ENCODE measurements at regions not wholly inside any gene's neighbourhood (a gene's known extent, or its start where the extent isn't known, plus 50 kb on each side); places are given as distances from the start of the nearest gene placed in this dataset.

DNA sequence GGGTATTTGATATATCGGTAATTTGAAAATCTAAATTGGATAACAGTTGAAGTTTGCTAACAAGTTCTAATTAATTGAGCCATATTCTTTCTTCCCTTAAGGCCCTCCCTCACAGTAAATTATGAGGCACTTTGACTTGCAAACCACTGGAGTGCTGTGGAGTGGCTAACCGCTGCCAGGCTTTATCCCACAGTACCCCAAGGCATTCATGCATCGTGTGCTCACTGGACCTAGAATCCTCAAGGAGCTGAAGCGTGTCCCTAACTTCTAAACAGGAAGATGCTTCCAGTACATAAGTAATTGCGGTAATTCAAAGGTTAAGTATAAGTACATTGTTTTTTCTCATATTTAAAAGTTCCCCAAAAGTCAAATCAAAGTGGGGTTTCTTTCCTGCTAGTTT is 499.9 kb downstream of the TFAP2A start:
- Histone ChIP-seq H3K27ac (ENCODE audit: low read depth, low read length) (no peak overlapping the region), H3K9me3 (ENCODE audit: insufficient read depth, low read depth, low read length) (no peaks in the 10 kb centered on the region), H3K4me2 (ENCODE audit: low read length) (no peak overlapping the region), H2AFZ (ENCODE audit: low read depth, low read length) (no peak overlapping the region), H3K9ac (ENCODE audit: low read length) (no peak overlapping the region), H4K20me1 (ENCODE audit: insufficient read depth, low read length) (no peaks in the 10 kb centered on the region), H3K4me3 (ENCODE audit: insufficient read depth, low read depth, low read length) (no peak overlapping the region), H3K4me1 (ENCODE audit: insufficient read depth, low read length) (no peaks in the 10 kb centered on the region), H3K79me2 (ENCODE audit: insufficient read depth, low read length) (no peaks in the 10 kb centered on the region), H3K27me3 (ENCODE audit: insufficient read depth, low read length) (no peaks in the 10 kb centered on the region), H3K36me3 (ENCODE audit: insufficient read depth, low read length) (no peaks in the 10 kb centered on the region)
- no peaks in the 10 kb centered on the region for H3K36me3 Mint-ChIP-seq (ENCODE audit: low read depth, unreplicated experiment)
- no peak overlapping the region for H3K4me3 Mint-ChIP-seq (ENCODE audit: unreplicated experiment)
- DNase-seq (ENCODE audit: low read depth) (no peak), FAIRE-seq (no peak)
- H3K9me3 Mint-ChIP-seq (ENCODE audit: unreplicated experiment): no peaks in the 10 kb centered on the region
- TF ChIP-seq, protein P1, sequence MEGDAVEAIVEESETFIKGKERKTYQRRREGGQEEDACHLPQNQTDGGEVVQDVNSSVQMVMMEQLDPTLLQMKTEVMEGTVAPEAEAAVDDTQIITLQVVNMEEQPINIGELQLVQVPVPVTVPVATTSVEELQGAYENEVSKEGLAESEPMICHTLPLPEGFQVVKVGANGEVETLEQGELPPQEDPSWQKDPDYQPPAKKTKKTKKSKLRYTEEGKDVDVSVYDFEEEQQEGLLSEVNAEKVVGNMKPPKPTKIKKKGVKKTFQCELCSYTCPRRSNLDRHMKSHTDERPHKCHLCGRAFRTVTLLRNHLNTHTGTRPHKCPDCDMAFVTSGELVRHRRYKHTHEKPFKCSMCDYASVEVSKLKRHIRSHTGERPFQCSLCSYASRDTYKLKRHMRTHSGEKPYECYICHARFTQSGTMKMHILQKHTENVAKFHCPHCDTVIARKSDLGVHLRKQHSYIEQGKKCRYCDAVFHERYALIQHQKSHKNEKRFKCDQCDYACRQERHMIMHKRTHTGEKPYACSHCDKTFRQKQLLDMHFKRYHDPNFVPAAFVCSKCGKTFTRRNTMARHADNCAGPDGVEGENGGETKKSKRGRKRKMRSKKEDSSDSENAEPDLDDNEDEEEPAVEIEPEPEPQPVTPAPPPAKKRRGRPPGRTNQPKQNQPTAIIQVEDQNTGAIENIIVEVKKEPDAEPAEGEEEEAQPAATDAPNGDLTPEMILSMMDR (IDR thresholded peaks at IDR 0.05; ENCODE audit: insufficient read depth, low read depth, low read length): no peak
- no peak overlapping the region for H3K27ac Mint-ChIP-seq (ENCODE audit: unreplicated experiment)
- peaks cover 2% of the 10 kb centered on the region for H3K27me3 Mint-ChIP-seq (ENCODE audit: low read depth, unreplicated experiment)
- peaks cover 2% of the 10 kb centered on the region for H3K4me1 Mint-ChIP-seq (ENCODE audit: low read depth, unreplicated experiment)

DNA sequence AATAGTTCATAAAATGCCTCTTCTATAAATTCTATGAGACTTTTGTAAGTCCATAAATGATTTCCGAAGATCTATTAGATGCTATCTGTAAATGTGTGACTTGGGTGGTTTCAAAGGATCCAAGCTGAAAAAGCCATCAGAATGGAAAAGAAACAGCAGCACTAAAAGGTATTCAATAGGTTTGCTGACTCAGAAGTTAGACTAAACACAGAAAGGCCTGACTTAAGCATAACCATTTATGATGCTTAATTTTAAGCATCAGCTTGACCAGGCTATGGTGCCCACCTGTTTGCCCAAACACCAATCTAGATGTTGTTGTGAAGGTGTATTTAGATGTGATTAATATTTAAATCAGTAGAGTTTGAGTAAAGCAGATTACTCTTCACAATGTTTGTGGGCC is 513.5 kb downstream of the TFAP2A start:
- FAIRE-seq: no peak
- no peak overlapping the region for H3K27ac Mint-ChIP-seq (ENCODE audit: unreplicated experiment)

DNA sequence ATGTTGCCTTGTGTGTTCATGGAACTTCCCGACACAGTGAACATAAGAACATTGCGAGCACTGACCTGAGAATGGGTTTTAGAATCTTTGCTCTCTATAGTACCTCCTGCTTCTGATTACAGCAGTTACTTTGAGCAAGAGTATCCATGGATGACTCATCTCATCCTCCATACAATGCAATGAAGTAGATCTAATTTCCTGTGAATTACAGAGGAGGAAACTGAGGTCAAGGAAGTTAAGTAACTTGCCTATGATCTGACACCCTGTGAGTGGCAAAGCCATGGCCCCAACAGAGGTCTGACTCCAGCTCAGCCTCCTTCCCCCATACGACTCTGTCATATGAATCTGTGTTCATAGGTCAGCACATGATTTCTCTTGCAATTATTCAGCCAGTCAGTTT is 518.1 kb downstream of the TFAP2A start:
- Histone ChIP-seq H3K4me3 (ENCODE audit: insufficient read depth, low read depth, low read length) (no peak overlapping the region), H3K4me2 (ENCODE audit: low read length) (no peak overlapping the region), H3K79me2 (ENCODE audit: insufficient read depth, low read length) (no peaks in the 10 kb centered on the region), H3K9me3 (ENCODE audit: insufficient read depth, low read depth, low read length) (no peaks in the 10 kb centered on the region), H3K9ac (ENCODE audit: low read length) (no peak overlapping the region), H3K27me3 (ENCODE audit: insufficient read depth, low read length) (no peaks in the 10 kb centered on the region), H3K4me1 (ENCODE audit: insufficient read depth, low read length) (no peaks in the 10 kb centered on the region), H4K20me1 (ENCODE audit: insufficient read depth, low read length) (no peaks in the 10 kb centered on the region), H3K27ac (ENCODE audit: low read depth, low read length) (no peak overlapping the region), H3K36me3 (ENCODE audit: insufficient read depth, low read length) (no peaks in the 10 kb centered on the region), H2AFZ (ENCODE audit: low read depth, low read length) (no peak overlapping the region)
- DNase-seq (ENCODE audit: low read depth): no peak
- no peak for FAIRE-seq
- Mint-ChIP-seq H3K36me3 (ENCODE audit: low read depth, unreplicated experiment) (no peaks in the 10 kb centered on the region), H3K27ac (ENCODE audit: unreplicated experiment) (no peak overlapping the region), H3K4me3 (ENCODE audit: unreplicated experiment) (no peak overlapping the region), H3K9me3 (ENCODE audit: unreplicated experiment) (no peaks in the 10 kb centered on the region), H3K4me1 (ENCODE audit: low read depth, unreplicated experiment) (no peaks in the 10 kb centered on the region), H3K27me3 (ENCODE audit: low read depth, unreplicated experiment) (no peaks in the 10 kb centered on the region)
- no peak for TF ChIP-seq EZH2 (IDR thresholded peaks at IDR 0.05; ENCODE audit: insufficient read depth, low read length)
- TF ChIP-seq, protein P1 (IDR thresholded peaks at IDR 0.05; ENCODE audit: insufficient read depth, low read depth, low read length): no peak

More for the DNA sequence above, 513.5 kb downstream of the TFAP2A start:
- no peaks in the 10 kb centered on the region for H3K36me3 Mint-ChIP-seq (ENCODE audit: low read depth, unreplicated experiment)
- no peak for DNase-seq (ENCODE audit: low read depth)
- H3K4me2 ChIP-seq (ENCODE audit: low read length): no peak overlapping the region
- H3K79me2 ChIP-seq (ENCODE audit: insufficient read depth, low read length): no peaks in the 10 kb centered on the region
- no peaks in the 10 kb centered on the region for H3K9me3 ChIP-seq (ENCODE audit: insufficient read depth, low read depth, low read length)
- no peaks in the 10 kb centered on the region for H3K9me3 Mint-ChIP-seq (ENCODE audit: unreplicated experiment)
- no peak overlapping the region for H3K4me3 Mint-ChIP-seq (ENCODE audit: unreplicated experiment)
- no peaks in the 10 kb centered on the region for H3K27me3 Mint-ChIP-seq (ENCODE audit: low read depth, unreplicated experiment)
- no peak overlapping the region for H3K27ac ChIP-seq (ENCODE audit: low read depth, low read length)
- no peaks in the 10 kb centered on the region for H3K4me1 Mint-ChIP-seq (ENCODE audit: low read depth, unreplicated experiment)
- H4K20me1 ChIP-seq (ENCODE audit: insufficient read depth, low read length): no peaks in the 10 kb centered on the region
- no peak overlapping the region for H2AFZ ChIP-seq (ENCODE audit: low read depth, low read length)
- H3K9ac ChIP-seq (ENCODE audit: low read length): no peak overlapping the region
- no peaks in the 10 kb centered on the region for H3K4me1 ChIP-seq (ENCODE audit: insufficient read depth, low read length)
- TF ChIP-seq, protein P1 (IDR thresholded peaks at IDR 0.05; ENCODE audit: insufficient read depth, low read depth, low read length): no peak
- no peak for TF ChIP-seq EZH2 (IDR thresholded peaks at IDR 0.05; ENCODE audit: insufficient read depth, low read length)
- H3K4me3 ChIP-seq (ENCODE audit: insufficient read depth, low read depth, low read length): no peak overlapping the region
- no peaks in the 10 kb centered on the region for H3K27me3 ChIP-seq (ENCODE audit: insufficient read depth, low read length)
- no peaks in the 10 kb centered on the region for H3K36me3 ChIP-seq (ENCODE audit: insufficient read depth, low read length)
